Endometrium (tissue), 2 donors: ENCODE measurements at regions not wholly inside any gene's neighbourhood (a gene's known extent, or its start where the extent isn't known, plus 50 kb on each side); places are given as distances from the start of the nearest gene placed in this dataset.
"Not testable (repeated sequence)": the region's sequence is repeated elsewhere in the genome, so short reads cannot be mapped to it uniquely, and the experiment has no call there.

Experiments
- FAIRE-seq: peaks from 2 replicates; lab custom pipeline; 2012; peaks lifted over from hg19 to GRCh38; lab: Jason Lieb, UNC
- donor health status: control.
- donor health status: control.

- no peak for FAIRE-seq
Observed at GRCh38 chr2:225244933-225245332, 154.6 kb upstream of the NYAP2 start.

GRCh38 chr2:225236769-225237323, 162.7 kb upstream of the NYAP2 start:
- FAIRE-seq = no peak

- FAIRE-seq = no peak
Observed at GRCh38 chr2:225233234-225233633, 166.3 kb upstream of the NYAP2 start.

GRCh38 chr2:225231900-225232299, 167.6 kb upstream of the NYAP2 start:
- no peak for FAIRE-seq

GRCh38 chr2:225229346-225229745, 170.2 kb upstream of the NYAP2 start:
- not testable (repeated sequence) for FAIRE-seq

GRCh38 chr2:225226441-225226840, 173.1 kb upstream of the NYAP2 start:
- no peak for FAIRE-seq

GRCh38 chr2:225223301-225223700, 176.2 kb upstream of the NYAP2 start:
- FAIRE-seq = no peak

GRCh38 chr2:225207471-225207870, 165.2 kb upstream of the DOCK10 start:
- FAIRE-seq = no peak

GRCh38 chr2:225207043-225207442, 164.8 kb upstream of the DOCK10 start:
- no peak for FAIRE-seq

- FAIRE-seq = no peak
Observed at GRCh38 chr2:225196579-225196978, 154.3 kb upstream of the DOCK10 start.

GRCh38 chr2:225192869-225193268, 150.6 kb upstream of the DOCK10 start:
- FAIRE-seq = no peak

GRCh38 chr2:225190987-225191386, 148.7 kb upstream of the DOCK10 start:
- no peak for FAIRE-seq

GRCh38 chr2:225184948-225185347, 142.7 kb upstream of the DOCK10 start:
- no peak for FAIRE-seq

- no peak for FAIRE-seq
Observed at GRCh38 chr2:225182126-225182525, 139.9 kb upstream of the DOCK10 start.

GRCh38 chr2:225177098-225177497, 134.8 kb upstream of the DOCK10 start:
- FAIRE-seq = no peak

GRCh38 chr2:225173909-225174308, 131.6 kb upstream of the DOCK10 start:
- no peak for FAIRE-seq

- FAIRE-seq = no peak
Observed at GRCh38 chr2:225171350-225171749, 129.1 kb upstream of the DOCK10 start.

- no peak for FAIRE-seq
Observed at GRCh38 chr2:225170162-225170561, 127.9 kb upstream of the DOCK10 start.

GRCh38 chr2:225169396-225169795, 127.1 kb upstream of the DOCK10 start:
- no peak for FAIRE-seq

- FAIRE-seq = no peak
Observed at GRCh38 chr2:225165052-225165451, 122.8 kb upstream of the DOCK10 start.

GRCh38 chr2:225164401-225165050, 122.3 kb upstream of the DOCK10 start:
- no peak for FAIRE-seq

GRCh38 chr2:225158360-225158759, 116.1 kb upstream of the DOCK10 start:
- FAIRE-seq = no peak

- FAIRE-seq = no peak
Observed at GRCh38 chr2:225156853-225157451, 114.7 kb upstream of the DOCK10 start.

GRCh38 chr2:225140723-225141122, 98.5 kb upstream of the DOCK10 start:
- no peak for FAIRE-seq
